GM19468 (cell line): ENCODE measurements at regions not wholly inside any gene's neighbourhood (a gene's known extent, or its start where the extent isn't known, plus 50 kb on each side); places are given as distances from the start of the nearest gene placed in this dataset.

Experiments used
- ATAC-seq: cut with Tn5 transposase; IDR thresholded peaks from one replicate; pipeline ENCODE4 v1.9.1; 2021; ENCODE audit warnings: mild to moderate bottlenecking, moderate library complexity, moderate number of reproducible peaks; ENCODE audit not compliant: unreplicated experiment; ENCODE audit errors: extremely low read depth

- no peak for ATAC-seq
Measured at GRCh38 chr6:102670735-102671134, 1277.2 kb downstream of the GRIK2 start.

- ATAC-seq = no peak
Measured at GRCh38 chr6:102662851-102663250, 1269.3 kb downstream of the GRIK2 start.

- ATAC-seq = no peak
Measured at GRCh38 chr6:102660303-102660702, 1266.8 kb downstream of the GRIK2 start.

- ATAC-seq = no peak
Measured at GRCh38 chr6:102655823-102656222, 1262.3 kb downstream of the GRIK2 start.

GRCh38 chr6:102641426-102641825 is 1247.9 kb downstream of the GRIK2 start:
- no peak for ATAC-seq

GRCh38 chr6:102631921-102632320 is 1238.4 kb downstream of the GRIK2 start:
- ATAC-seq = no peak

GRCh38 chr6:102623201-102623600 is 1229.7 kb downstream of the GRIK2 start:
- ATAC-seq = no peak

- ATAC-seq = no peak
Measured at GRCh38 chr6:102619585-102619984, 1226.1 kb downstream of the GRIK2 start.

GRCh38 chr6:102582569-102582968 is 1189.1 kb downstream of the GRIK2 start:
- no peak for ATAC-seq

- ATAC-seq = no peak
Measured at GRCh38 chr6:102581378-102582124, 1188.0 kb downstream of the GRIK2 start.

- ATAC-seq = no peak
Measured at GRCh38 chr6:102571236-102571908, 1177.9 kb downstream of the GRIK2 start.

- ATAC-seq = no peak
Measured at GRCh38 chr6:102562713-102563112, 1169.2 kb downstream of the GRIK2 start.

- no peak for ATAC-seq
Measured at GRCh38 chr6:102553214-102553613, 1159.7 kb downstream of the GRIK2 start.

- ATAC-seq = no peak
Measured at GRCh38 chr6:102549221-102549874, 1155.8 kb downstream of the GRIK2 start.

GRCh38 chr6:102525336-102525735 is 1131.8 kb downstream of the GRIK2 start:
- ATAC-seq = no peak

GRCh38 chr6:102520966-102521365 is 1127.5 kb downstream of the GRIK2 start:
- ATAC-seq = no peak

- ATAC-seq = no peak
Measured at GRCh38 chr6:102517506-102517905, 1124.0 kb downstream of the GRIK2 start.

- ATAC-seq = no peak
Measured at GRCh38 chr6:102501615-102502014, 1108.1 kb downstream of the GRIK2 start.

- no peak for ATAC-seq
Measured at GRCh38 chr6:102494808-102495207, 1101.3 kb downstream of the GRIK2 start.

- no peak for ATAC-seq
Measured at GRCh38 chr6:102493485-102493884, 1100.0 kb downstream of the GRIK2 start.

GRCh38 chr6:102488729-102489128 is 1095.2 kb downstream of the GRIK2 start:
- ATAC-seq = no peak
